ENCODE measurements at regions not wholly inside any gene's neighbourhood (a gene's known extent, or its start where the extent isn't known, plus 50 kb on each side); places are given as distances from the start of the nearest gene placed in this dataset.
"Not testable (repeated sequence)": the region's sequence is repeated elsewhere in the genome, so short reads cannot be mapped to it uniquely, and the experiment has no call there.

DNA sequence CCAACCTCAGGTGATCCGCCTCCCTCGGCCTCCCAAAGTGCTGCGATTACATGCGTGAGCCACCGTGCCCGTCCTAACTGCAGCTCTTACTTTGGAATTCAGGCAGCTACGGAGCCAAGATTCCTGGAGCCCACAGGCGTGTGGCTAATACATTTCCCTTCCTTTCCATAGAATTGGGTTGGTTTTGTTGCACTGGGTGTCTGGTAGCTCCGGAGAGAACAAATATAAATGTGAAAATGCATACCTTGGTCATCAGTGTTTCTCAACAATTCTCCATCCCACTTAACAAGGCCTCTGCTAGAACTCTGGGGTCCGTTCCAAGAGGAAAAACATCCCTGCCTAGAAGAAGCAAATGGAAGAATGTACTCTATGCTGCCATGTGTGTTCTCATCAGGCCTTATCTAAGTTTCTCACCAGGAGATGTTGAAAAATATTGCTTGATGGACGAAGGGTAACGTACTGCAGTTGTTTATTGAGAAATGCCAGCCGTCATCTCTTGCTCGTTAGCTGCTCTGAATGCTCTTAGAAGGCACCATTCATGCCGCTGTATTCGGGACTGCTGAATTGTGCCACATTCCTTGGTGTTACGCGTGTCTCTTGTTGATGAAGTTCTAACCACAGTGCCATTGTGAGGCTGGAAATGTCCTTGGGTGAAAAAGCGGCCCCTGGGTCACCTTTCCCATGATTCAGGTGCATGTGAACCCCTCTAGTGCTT lies 50.5 kb upstream of the CD99 start:
- Histone ChIP-seq H3K4me1 (replicated peaks in 1 of 2) (no peaks in the 10 kb centered on the region), H3K4me3 (no peak overlapping the region), H3K27ac (no peak overlapping the region)
- in situ Hi-C loops (cut with MboI; ENCODE audit: low pct_unique_long_range_greater_than_20kb in 2 of 9, low sequenced_read_pairs in 9 of 9, unreplicated experiment in 9 of 9), result loop anchor here in 2 of 9 experiments (25.0 kb wide), 1 partner anchor 172 kb away; no protein-coding TSS in a partner anchor
- ATAC-seq (replicated peaks in 6 of 8), result no peak
- WGBS, 10 experiments, result 60 to 100% (median 94%) methylated on average over 1 to 16 of the region's 19 CpGs; no CpG with 5 or more reads in 2 of the 10 experiments

GRCh38 chrX:2638279-2638678 lies 52.8 kb upstream of the CD99 start:
- no peak for ATAC-seq (replicated peaks in 6 of 8)
- no peaks in the 10 kb centered on the region for H3K4me1 ChIP-seq (replicated peaks in 1 of 2)
- H3K27ac ChIP-seq, result no peak overlapping the region
- WGBS, 10 experiments, result 65 to 100% (median 83%) methylated on average over 2 to 4 of the region's 7 CpGs; no CpG with 5 or more reads in 3 of the 10 experiments
- H3K4me3 ChIP-seq, result no peak overlapping the region
- in situ Hi-C loops (cut with MboI; ENCODE audit: low pct_unique_long_range_greater_than_20kb in 2 of 9, low sequenced_read_pairs in 9 of 9, unreplicated experiment in 9 of 9), result loop anchor here in 2 of 9 experiments (25.0 kb wide), 1 partner anchor 174 kb away; no protein-coding TSS in a partner anchor

GRCh38 chrX:2635342-2635741 lies 55.8 kb upstream of the CD99 start:
- 0 to 100% (median 67%) methylated on average over 1 to 3 of the region's 3 CpGs; no CpG with 5 or more reads in 1 of the 10 experiments for WGBS, 10 experiments
- peak in 3 of 8 experiments; percentile 56 to 78 (median 66) for ATAC-seq (replicated peaks in 6 of 8)
- H3K27ac ChIP-seq, result no peak overlapping the region
- no peaks in the 10 kb centered on the region for H3K4me1 ChIP-seq (replicated peaks in 1 of 2)
- no peak overlapping the region for H3K4me3 ChIP-seq
- in situ Hi-C loops (cut with MboI; ENCODE audit: low pct_unique_long_range_greater_than_20kb in 2 of 9, low sequenced_read_pairs in 9 of 9, unreplicated experiment in 9 of 9), result loop anchor here in 2 of 9 experiments (25.0 kb wide), 1 partner anchor 177 kb away; no protein-coding TSS in a partner anchor

DNA sequence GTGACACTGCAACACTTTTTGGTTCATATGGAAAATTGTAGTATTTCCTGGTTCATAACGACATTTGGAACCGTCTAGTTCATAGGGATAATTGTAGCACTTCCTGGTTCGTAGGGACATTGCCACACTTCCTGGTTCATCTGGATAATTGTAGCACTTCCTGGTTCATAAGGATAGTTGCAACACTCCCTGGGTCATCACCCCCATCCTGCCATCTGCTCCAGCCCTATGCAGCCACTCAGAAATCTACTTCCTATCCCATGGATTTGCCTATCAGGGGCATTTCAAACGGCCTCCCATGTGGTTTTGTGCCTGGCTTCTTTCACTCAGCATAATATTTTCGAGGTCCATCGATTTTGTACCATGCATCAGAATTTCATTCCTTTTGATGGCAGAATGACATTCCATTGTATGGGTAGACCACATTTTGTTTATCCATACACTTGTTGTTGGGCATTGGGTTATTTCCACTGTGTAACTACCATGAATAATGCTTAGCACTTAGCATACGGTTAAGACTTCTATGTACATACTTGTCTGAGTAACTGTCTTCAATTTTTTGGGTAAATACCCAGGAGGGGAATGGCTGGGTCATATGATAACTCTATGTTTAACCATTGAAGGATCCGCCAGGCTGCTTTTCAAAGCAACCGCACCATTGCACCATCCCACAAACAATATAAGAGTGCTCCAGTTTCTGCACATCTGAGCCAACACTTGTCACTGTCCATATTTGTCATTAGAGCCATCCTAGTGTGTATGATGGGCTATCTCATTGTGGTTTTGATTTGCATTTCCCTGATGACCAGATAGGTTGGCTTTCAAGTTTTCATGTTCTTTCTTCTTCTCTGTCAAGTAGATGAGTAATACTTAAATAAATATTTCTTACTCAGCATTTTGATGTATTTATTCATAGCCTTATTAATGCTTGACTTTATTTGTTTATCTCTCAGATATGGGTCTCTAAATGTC lies 58.3 kb upstream of the CD99 start:
- Histone ChIP-seq H3K4me1 (replicated peaks in 1 of 2) (no peaks in the 10 kb centered on the region), H3K4me3 (no peak overlapping the region), H3K27ac (no peak overlapping the region)
- peak in 3 of 8 experiments; percentile 69 to 93 (median 76) for ATAC-seq (replicated peaks in 6 of 8)
- in situ Hi-C loops (cut with MboI; ENCODE audit: low pct_unique_long_range_greater_than_20kb in 2 of 9, low sequenced_read_pairs in 9 of 9, unreplicated experiment in 9 of 9), result loop anchor here in 2 of 9 experiments (25.0 kb wide), 1 partner anchor 179 kb away; no protein-coding TSS in a partner anchor
- 50 to 100% (median 92%) methylated on average over 1 to 8 of the region's 9 CpGs; no CpG with 5 or more reads in 2 of the 10 experiments for WGBS, 10 experiments

- WGBS, 10 experiments, result 0 to 100% (median 20%) methylated on average over 1 to 2 of the region's 3 CpGs; no CpG with 5 or more reads in 3 of the 10 experiments
- in situ Hi-C loops (cut with MboI; ENCODE audit: low pct_unique_long_range_greater_than_20kb in 2 of 9, low sequenced_read_pairs in 9 of 9, unreplicated experiment in 9 of 9), result loop anchor here in 2 of 9 experiments (25.0 kb wide), 1 partner anchor 180 kb away; no protein-coding TSS in a partner anchor
- ATAC-seq (replicated peaks in 6 of 8), result no peak
- no peak overlapping the region for H3K4me3 ChIP-seq
- no peak overlapping the region for H3K27ac ChIP-seq
- no peaks in the 10 kb centered on the region for H3K4me1 ChIP-seq (replicated peaks in 1 of 2)
Measured at GRCh38 chrX:2631743-2632532, 59.2 kb upstream of the CD99 start.

DNA sequence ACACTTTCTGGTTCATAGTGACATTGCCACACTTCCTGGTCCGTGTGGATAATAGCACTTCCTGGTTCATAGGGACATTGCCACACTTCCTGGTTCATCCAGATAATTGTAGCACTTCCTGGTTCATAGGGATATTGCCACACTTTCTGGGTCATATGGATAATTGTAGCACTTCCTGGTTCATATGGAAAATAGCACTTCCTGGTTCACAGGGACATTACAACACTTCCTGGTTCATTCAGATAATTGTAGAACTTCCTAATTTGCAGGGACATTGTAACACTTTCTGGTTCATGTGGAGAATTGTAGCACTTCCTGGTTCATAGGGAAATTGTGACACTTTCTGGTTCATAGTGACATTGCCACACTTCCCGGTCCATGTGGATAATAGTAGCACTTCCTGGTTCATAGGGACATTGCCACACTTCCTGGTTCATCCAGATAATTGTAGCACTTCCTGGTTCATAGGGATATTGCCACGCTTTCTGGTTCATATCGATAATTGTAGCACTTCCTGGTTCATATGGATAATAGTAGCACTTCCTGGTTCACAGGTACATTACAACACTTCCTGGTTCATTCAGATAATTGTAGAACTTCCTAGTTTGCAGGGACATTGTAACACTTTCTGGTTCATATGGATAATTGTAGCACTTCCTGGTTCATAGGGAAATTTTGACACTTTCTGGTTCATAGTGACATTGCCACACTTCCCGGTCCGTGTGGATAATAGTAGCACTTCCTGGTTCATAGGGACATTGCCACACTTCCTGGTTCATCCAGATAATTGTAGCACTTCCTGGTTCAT lies 60.0 kb upstream of the CD99 start:
- not testable (repeated sequence) for ATAC-seq (replicated peaks in 6 of 8); H3K4me3 ChIP-seq; H3K4me1 ChIP-seq (replicated peaks in 1 of 2); H3K27ac ChIP-seq
- WGBS, 10 experiments, result 80 to 100% (median 100%) methylated on average over 1 to 3 of the region's 6 CpGs; no CpG with 5 or more reads in 2 of the 10 experiments
- in situ Hi-C loops (cut with MboI; ENCODE audit: low pct_unique_long_range_greater_than_20kb in 2 of 9, low sequenced_read_pairs in 9 of 9, unreplicated experiment in 9 of 9), result loop anchor here in 2 of 9 experiments (25.0 kb wide), 1 partner anchor 181 kb away; no protein-coding TSS in a partner anchor

GRCh38 chrX:2630008-2630934 lies 60.8 kb upstream of the CD99 start:
- not testable (repeated sequence) for H3K4me1 ChIP-seq (replicated peaks in 1 of 2); ATAC-seq (replicated peaks in 6 of 8); H3K27ac ChIP-seq; H3K4me3 ChIP-seq
- in situ Hi-C loops (cut with MboI; ENCODE audit: low pct_unique_long_range_greater_than_20kb in 2 of 9, low sequenced_read_pairs in 9 of 9, unreplicated experiment in 9 of 9), result loop anchor here in 2 of 9 experiments (25.0 kb wide), 1 partner anchor 182 kb away; no protein-coding TSS in a partner anchor
- WGBS, 10 experiments, result 83 to 100% (median 94%) methylated on average over 1 to 4 of the region's 5 CpGs; no CpG with 5 or more reads in 7 of the 10 experiments

DNA sequence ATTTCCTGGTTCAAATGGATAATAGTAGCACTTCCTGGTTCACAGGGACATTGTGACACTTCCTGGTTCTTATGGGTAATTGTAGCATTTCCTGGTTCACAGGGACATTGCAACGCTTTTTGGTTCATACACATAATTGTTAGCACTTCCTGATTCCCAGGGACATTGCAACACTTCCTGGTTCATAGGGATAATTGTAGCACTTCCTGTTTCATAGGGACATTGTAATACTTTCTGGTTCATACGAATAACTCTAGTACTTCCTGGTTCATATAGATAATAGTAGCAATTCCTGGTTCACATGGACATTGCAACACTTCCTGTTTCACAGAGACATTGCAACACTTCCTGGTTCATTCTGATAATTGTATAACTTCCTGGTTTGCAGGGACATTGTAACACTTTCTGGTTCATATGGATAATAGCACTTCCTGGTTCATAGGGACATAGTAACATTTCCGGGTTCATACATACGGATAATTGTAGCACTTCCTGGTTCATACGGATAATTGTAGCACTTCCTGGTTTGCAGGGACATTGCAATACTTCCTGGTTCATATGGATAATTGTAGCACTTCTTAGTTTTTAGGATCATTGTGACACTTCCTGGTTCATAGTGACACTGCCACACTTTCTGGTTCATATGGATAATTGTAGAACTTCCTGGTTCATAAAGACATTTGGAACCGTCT lies 61.6 kb upstream of the CD99 start:
- in situ Hi-C loops (cut with MboI; ENCODE audit: low pct_unique_long_range_greater_than_20kb in 2 of 9, low sequenced_read_pairs in 9 of 9, unreplicated experiment in 9 of 9), result loop anchor here in 2 of 9 experiments (25.0 kb wide), 1 partner anchor 183 kb away; no protein-coding TSS in a partner anchor
- H3K4me1 ChIP-seq (replicated peaks in 1 of 2), result no peaks in the 10 kb centered on the region
- whole genome bisulfite sequencing, 10 experiments, result 60 to 100% (median 99%) methylated on average over 1 to 6 of the region's 6 CpGs; no CpG with 5 or more reads in 1 of the 10 experiments
- H3K27ac ChIP-seq, result no peak overlapping the region
- no peak for ATAC-seq (replicated peaks in 6 of 8)
- H3K4me3 ChIP-seq, result no peak overlapping the region

DNA sequence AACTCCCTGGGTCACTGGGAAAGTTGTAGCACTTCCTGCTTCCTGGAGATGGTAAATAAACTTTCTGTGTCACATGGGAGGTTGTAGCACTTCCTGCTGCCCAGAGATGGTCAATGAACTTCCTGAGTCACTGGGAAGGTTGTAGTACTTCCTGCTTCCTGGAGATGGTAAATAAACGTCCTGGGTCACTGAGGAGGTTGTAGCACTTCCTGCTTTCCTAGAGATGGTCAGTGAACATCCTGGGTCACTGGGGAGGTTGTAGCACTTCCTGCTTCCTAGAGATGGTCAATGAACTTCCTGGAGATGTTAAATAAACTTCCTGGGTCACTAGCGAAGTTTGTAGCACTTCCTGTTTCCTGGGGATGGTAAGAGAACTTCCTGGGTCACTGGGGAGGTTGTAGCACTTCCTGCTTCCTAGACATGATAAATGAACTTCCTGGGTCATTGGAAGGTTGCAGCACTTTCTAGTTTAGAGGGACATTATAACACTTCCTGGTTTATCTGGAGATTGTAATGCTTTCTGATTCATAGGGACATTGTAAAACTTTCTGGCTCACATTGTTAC lies 62.3 kb upstream of the CD99 start:
- Histone ChIP-seq H3K4me3 (no peak overlapping the region), H3K4me1 (replicated peaks in 1 of 2) (no peaks in the 10 kb centered on the region), H3K27ac (no peak overlapping the region)
- 40 to 100% (median 75%) methylated on average over 1 to 2 of the region's 2 CpGs; no CpG with 5 or more reads in 4 of the 10 experiments for WGBS, 10 experiments
- no peak for ATAC-seq (replicated peaks in 6 of 8)
- in situ Hi-C loops (cut with MboI; ENCODE audit: low pct_unique_long_range_greater_than_20kb in 2 of 9, low sequenced_read_pairs in 9 of 9, unreplicated experiment in 9 of 9), result loop anchor here in 2 of 9 experiments (25.0 kb wide), 1 partner anchor 183 kb away; no protein-coding TSS in a partner anchor

- Histone ChIP-seq H3K4me1 (replicated peaks in 1 of 2) (no peaks in the 10 kb centered on the region), H3K27ac (no peak overlapping the region), H3K4me3 (no peak overlapping the region)
- in situ Hi-C loops (cut with MboI; ENCODE audit: low pct_unique_long_range_greater_than_20kb in 2 of 9, low sequenced_read_pairs in 9 of 9, unreplicated experiment in 9 of 9), result loop anchor here in 2 of 9 experiments (25.0 kb wide), 1 partner anchor 185 kb away; no protein-coding TSS in a partner anchor
- peak in 4 of 8 experiments; percentile 29 to 79 (median 68) for ATAC-seq (replicated peaks in 6 of 8)
- WGBS, 10 experiments, result 14 to 100% (median 49%) methylated on average over 1 to 3 of the region's 3 CpGs; no CpG with 5 or more reads in 1 of the 10 experiments
Measured at GRCh38 chrX:2627272-2627867, 63.7 kb upstream of the CD99 start.

All from motor neuron (in vitro differentiated cells).